Esophagus mucosa (tissue), 1 donor: ENCODE measurements at regions not wholly inside any gene's neighbourhood (a gene's known extent, or its start where the extent isn't known, plus 50 kb on each side); places are given as distances from the start of the nearest gene placed in this dataset.

Experiments
- ATAC-seq: fragments of 200-7000 bp; cut with Tn5 transposase; one replicate; pipeline ENCODE4 v1.9.1; 2020
- donor health status: DM: yes; HTN: yes; CAD: no.

DNA sequence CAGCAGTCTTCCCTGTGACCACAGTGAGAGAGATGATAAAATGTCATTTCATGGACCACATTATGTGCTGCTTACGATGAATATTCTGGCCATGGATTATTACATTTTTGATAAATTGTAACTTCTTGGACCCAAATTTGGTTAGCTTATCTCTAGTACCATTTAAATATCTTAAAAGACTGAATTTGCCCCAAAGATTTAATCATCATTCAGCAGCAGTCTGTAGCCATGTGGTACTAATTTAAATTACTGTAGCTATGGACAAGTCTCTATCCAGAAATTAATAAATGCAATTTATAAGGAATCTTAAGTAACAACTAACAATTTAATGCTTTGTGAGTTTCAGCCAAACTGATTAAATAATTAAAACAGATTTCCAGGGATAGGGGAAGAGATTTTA, 644.9 kb upstream of the FANCL start:
- no peak for ATAC-seq

DNA sequence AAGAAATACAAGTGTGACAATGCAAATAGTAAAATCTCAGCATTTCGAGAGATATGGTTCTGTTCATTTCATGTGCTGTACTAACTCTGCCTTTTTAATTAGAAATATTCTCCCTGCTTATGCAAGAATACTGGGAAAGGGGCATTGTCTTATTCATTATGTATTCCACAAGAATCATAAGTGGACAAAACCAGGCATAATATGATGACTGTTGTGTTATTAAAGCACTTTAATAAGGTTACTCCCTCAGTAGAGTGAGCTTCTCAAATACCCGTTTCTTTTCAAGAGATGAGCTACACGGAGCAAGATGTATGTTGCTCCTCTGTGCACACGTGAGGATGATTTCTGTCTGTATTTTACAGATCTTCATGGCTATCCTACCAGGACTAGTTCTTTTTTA, 638.7 kb upstream of the FANCL start:
- ATAC-seq: no peak

DNA sequence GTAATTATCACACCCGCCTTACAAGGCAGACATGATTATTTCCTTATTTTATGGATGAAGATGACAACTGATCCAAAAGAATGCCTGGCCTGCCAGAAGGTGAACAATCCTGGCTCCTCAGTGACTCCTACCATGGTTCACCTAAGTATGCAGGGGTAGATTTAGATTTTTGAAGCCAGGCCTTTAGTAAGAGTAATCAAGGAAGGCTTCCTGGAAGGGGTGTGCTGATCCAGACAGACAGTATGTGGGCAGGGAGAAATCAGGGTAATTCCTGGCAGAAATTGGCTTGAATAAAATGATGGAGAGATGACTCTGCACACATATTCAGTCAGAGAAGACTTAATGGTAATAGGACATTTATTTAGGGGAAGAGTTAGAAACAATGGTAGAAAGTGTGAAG, 637.7 kb upstream of the FANCL start:
- no peak for ATAC-seq

DNA sequence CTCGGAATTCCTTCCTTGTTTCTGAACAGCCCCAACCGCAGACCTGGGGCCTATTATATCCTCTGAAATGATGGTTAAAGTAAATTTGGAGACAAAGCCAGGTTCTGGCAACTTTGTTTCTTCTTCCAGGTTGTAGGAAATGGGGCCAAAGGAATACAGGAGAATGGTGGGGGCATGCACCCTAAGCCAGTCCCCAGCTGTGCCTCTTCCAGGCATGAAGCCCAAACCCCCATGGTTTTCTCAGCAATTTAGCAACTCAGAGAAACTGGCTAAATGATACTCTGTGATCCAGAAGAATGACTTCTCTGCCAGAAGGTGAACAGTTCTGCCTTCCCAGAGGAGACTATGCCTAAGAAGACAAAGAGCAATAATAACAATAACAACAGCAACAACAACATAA, 635.0 kb upstream of the FANCL start:
- no peak for ATAC-seq

DNA sequence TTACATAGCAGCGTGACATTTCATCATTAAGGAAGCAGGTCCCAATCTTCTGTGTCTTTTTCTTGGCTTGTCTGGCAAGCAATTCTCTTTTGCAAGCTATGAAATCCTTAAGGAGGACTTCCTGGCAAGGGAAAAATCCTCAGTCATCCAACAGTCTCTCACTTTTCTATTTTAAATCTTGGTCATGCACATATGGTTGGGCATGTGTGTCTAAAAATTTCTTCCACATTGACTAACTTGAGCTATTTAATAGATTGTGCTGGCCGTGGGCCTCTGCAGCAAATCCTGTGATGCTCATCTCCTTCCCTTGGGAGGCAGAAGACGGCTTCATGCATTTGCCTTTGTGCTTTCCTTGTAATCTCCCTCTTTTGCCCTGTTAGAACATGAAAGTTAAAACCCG, 634.3 kb upstream of the FANCL start:
- ATAC-seq: no peak

DNA sequence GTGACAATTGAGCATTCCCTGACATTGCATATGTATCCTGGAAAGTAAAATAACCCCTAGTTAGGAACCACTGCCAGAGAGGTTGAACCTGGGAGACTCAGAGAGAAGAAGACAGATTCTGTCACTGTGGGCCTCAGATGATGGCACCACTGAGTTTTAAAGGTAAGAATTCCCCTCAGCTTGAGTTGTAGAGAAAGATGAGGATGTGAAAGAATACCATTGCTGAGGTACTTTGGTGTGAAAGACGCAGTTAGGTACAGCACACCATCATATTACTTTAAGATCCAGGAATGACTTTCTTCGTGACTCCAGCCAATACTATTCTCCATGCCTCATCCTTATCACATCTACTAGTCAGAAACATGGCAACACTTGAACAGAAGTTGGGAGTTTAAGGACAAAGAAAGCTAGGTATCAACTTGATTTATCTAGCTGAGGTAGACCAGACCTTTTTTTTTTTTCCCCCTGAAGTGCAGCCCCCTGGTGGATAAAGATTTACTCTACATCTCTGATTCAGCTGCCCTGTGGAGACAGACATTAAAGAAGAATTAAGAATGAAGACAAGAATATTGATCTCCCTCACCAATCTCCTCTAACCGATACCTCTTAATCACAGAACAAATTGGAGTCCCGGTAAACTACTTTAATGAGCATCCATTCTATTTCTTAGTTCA, 630.5 kb upstream of the FANCL start:
- no peak for ATAC-seq

DNA sequence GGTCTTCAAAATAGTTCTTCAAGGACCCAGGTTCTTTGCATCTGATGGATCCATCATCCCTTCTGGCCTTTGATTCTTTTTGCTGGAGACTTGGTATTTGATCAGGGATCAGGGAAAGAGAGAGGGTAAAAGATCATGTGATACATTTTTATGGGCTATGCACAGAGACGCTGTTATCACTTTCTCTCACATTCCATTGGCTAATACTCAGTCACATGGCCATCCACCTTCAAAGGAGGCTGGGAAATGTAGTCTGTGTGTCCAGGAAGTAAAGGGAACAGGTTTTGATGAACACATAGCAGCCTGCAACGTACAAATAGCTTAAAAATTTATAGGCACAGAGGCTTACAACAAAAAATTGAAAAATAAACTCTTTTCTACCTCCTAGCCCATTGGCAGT, 629.6 kb upstream of the FANCL start:
- no peak for ATAC-seq

DNA sequence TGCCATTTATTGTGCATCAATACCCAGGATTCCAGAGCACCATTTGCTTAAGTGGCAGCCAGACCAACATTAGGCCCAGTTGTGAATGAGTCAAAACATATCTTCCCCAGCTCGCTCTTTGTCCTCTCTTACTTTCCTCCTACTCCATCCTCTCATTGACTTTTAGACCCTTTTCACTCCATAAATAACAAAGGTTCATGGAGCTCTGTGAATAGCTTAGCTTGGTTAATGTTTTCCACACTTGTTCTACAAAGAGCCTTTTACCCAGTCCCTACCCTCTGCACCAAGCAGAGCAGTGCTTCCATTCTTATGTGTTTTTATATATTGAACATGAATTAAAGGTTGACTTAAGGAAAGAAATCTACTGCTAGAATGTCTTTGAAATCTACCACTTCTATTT, 625.8 kb upstream of the FANCL start:
- ATAC-seq: no peak

DNA sequence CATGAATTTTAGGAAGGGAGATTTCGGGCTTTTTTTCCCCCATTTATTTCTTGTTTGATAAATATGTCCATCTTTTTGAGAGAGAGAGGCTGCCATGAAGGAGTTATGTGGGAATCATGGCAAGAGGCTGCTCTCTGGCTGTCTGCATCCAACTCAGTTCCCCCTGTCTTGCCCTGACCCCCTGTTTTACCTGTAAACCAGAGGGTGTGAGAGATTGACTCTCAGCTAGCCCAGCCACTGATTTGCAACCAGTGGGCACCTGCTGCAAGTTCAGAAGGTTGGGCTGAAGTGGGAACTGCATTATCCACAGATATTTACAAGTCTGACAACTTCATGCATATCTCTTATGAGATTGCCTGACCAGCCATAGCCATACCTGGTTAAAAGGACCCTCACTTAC, 625.4 kb upstream of the FANCL start:
- no peak for ATAC-seq

DNA sequence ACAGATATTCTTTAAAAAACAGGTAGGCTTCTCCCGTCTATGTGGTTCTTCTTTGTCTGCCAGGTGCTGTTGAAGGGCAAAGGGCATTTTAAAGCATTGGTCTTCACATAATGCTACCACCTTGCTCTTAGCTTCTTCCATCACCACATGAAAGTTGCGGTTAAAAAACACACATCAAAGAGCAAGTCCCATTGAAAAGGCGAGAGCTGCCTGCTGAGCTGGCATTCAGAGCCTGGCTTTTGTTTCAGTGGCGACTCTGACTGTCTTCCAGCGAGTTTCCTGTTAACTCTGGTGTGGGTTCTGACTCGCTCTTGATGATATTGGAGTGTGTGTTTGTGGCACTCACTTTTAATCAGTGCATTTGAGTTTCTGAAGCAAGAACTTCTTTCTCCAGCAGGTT, 624.9 kb upstream of the FANCL start:
- ATAC-seq: no peak

DNA sequence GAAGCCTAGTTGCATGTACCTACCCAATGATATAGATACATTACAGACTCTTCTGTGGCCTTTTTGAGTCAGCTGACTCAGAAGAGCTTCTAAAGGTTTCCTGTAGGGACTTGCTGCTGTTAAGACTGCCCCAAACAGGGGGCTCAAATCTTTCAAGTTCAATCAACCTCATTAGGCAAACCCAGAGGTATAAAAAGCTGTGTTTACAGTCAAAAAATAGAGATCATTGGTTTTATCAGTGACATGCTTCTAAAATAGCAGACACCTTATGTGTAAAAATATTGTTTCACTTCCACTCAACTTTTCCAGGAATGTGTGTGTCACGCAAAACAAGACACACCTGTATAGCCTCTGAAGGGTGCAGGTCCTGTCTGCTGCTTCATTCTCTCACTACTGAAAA, 624.3 kb upstream of the FANCL start:
- no peak for ATAC-seq

DNA sequence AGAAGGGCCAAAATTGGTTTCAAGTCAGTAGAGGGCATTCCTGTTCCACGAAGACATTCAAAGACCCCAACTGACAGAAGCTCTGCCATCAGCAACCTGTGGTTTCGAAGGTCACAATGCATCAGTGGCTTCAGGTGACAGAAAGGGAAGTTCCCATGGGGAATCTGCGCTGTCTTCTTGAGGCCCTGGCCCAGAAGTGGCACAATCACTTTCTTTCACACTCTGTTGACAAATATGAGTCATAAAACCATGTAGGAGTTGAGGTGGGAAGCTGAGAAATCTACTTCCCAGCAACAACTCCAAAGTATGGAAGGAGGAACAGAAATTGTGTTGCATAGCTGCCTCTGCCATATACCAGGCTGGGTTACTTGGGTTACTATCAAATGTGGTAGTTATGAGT, 621.1 kb upstream of the FANCL start:
- no peak for ATAC-seq

DNA sequence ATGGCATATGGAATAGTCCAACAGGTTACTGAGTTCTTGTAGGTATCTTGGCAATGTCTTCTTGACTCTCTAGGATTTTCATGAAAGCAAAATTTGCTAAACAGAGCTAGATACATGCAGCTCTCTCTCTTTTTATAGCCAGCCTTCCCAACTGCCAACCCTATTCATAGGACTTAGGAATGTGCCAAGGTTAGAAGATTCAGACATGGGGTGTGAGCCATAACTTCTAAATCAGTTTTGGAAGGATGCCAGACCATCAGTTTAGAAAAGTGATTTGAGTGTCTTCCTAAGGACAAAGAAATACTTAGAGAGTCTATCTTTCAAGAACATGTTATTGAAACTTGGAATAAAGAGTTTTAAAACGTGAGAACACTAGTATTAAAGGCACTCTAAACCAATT, 619.5 kb upstream of the FANCL start:
- ATAC-seq: no peak

DNA sequence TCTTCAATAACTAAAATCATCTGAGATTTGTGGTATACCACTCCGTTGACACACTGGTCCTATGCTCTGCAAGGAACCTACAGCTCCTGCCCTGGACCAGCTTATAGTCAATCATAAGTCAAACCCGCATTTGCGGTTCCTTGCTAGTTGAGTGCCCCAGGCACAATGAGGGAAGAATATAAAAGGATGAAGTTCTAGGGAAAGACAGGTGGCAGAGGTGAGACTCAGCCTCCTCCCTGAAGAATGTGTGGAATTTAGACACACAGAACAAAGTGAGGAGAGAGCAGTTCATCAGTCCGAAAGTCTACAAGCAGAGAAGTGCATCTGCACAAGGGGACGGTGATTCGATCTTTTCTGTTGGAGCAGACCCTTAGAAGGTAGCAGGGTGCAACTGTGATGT, 615.0 kb upstream of the FANCL start:
- no peak for ATAC-seq

DNA sequence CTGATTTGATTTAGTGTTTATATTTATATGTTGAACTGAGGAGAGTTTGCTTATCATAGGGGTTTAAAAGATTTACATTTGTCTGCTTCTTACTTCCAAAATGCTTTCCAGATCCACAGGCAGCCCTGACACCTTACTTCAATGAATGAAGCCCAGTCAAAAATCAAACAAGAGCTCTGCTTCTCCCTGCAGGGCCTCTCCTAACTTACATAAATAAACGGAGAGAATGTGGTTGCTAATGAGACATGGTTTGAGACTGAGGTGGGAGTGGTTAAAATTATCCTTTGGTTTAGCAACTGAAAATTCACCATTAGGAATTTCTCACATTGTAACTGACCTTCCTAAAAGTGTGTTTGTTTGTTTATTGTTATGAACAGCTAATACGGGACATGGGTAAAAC, 612.3 kb upstream of the FANCL start:
- ATAC-seq: no peak

DNA sequence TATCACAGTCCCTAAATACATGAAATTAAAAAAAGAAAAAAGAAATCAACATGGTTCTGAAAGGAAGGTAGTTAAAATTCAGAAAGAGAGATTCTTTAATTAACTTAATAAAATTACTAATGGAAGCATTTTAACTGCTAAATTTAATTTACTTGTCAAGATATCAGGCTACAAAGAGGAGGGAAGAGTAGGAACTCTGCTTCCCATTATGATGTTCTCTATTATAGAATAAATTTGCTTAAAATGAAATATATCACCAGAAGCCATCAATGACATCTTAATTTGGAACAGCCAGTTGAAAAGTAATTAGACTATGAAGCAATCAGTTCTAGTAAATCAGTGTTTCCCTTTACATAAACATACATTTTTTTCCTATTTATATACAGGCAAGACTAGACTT, 611.8 kb upstream of the FANCL start:
- no peak for ATAC-seq

DNA sequence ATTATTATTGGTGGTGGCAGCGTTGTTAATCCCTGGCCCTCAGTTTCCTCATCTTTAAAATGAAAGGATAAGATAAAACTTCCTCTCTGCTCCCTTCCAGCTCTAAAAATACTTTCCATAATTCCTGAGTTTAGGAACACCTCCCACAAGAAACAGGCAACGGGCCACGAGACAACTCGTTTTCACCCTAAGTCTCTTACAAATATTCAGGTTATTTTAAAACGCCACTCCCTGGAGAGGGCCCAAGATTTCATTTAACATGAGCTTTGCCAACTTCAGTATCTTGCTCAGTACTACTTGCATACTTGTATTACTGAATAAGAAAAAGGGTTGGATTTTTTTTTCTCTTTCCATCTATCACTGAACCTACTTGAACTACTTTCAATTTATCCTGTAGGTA, 611.1 kb upstream of the FANCL start:
- no peak for ATAC-seq

DNA sequence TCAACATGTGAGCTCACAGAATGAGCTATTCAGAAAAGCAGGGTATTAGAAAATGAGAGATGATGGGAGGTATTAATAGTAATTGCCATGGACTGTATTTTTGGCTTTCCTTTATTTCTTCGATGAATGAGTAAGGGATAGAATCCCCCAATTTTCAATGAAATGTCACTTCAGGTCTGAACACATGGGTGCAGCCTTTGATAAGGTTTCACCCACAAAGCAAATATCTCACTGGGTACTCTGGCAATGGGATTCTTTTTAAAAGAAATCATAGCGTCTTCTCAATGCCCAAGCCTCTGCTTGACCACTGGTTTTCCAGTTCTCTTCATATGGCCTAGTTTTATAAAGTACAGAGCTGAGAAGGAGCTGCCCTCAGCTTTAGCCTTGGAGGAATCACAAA, 610.5 kb upstream of the FANCL start:
- ATAC-seq: no peak

DNA sequence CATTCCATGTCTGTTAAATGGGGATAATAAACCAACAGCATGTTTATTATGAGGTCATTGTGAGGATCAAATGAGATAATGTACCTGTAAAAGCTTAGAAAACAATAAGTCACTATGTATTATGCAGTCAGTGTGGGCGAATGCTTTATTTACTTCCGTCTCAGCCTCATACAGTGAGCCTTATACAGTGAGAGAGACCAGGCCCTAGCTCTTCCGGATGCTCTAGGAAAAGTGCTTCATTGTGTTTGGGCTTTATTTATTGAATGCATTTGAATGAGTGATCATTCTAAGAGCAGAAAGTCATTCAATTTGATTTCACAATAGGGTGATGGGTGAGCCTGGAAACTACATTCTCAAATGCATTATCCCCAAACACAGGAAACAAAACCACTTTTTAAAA, 603.9 kb upstream of the FANCL start:
- no peak for ATAC-seq

DNA sequence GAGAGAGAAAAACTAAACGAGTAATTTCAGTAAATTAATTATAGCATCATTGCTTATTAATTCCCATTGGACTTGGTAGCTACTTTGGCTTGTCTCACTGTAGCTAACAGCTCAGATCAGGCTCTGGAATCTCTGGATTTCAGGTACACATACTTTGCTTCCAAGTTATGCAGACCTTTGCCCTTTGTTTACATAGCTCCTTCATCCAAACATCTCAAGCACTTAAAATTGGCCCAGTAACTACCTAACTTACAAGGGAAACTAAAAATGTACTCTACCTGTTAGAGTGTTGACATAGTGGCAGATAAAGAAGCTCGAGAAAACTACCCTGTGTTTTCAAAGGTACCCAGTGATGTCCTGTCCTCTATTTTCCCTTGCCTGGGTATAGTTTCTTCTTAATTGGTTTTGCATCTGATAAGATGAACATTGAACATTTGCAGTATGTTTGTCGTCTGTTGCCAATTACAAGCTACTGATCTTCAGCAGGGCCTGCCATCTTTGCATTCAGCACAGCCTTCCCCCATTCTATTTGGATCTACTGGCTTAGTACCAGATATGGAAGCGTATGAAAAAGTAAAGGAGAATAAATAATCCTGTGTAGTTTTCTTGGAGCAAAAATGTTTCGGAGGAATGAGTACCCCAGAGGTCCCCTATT, 601.5 kb upstream of the FANCL start:
- no peak for ATAC-seq

DNA sequence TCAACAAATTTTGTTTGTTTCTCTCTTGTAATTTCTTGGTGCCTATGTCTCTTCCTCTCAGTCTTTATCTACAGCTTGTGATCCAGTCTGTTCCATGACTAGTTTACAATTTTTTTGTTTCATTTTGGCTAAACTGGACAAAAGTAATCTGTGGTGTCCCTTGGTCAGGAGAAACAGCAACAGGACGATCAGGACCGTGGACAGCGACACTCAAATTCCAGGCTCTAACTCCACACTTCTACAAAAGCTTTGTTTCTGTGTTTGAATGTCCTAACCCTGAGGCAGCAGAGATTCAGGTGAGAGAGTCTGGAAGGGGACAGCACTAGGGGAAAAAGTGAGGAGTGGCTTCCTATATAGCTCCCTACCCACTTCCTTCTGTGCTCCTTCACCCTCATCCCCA, 593.3 kb upstream of the FANCL start:
- ATAC-seq: no peak

DNA sequence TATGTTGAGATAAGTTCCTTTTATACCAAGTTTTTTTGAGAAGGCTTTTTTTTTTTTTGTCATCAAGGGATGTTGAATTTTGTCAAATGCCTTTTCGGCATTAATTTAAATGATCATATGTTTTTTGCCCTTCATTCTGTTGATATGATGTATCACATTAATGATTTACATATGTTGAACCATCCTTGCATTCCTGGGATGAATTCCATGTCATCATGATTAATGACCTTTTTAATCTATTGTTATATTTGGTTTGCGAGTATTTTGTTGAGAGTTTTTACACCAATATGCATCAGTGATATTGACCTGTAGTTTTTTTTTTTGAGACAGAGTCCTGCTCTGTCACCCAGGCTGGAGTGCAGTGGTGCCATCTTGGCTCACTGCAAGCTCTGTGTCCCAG, 585.7 kb upstream of the FANCL start:
- ATAC-seq: no peak

DNA sequence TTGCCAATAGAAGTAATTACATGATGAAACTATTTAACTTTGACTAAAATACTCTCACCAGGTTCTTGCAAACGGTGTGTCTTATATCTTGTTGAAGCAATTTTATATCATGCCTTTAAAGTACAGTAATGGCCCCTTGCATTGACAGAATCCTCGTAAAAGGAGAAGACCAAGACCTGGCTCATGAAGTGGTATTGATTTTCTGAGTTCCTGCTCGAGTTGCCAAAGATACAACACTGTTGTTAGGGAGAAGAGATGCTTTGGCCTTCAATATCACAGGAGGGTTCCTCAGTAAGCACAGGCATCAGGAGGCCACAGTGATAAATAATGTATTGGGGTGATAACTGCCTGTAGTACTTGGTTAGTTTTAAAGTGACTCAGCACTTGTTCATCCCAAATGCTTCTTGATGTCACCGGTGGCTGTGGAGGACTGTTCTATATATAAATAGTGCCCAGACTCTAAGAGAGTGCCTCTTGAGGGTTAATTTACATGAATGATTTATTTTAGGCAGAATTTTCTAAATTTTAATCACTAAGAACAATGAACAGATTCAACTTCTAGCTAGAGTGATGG, 571.7 kb upstream of the FANCL start:
- no peak for ATAC-seq

DNA sequence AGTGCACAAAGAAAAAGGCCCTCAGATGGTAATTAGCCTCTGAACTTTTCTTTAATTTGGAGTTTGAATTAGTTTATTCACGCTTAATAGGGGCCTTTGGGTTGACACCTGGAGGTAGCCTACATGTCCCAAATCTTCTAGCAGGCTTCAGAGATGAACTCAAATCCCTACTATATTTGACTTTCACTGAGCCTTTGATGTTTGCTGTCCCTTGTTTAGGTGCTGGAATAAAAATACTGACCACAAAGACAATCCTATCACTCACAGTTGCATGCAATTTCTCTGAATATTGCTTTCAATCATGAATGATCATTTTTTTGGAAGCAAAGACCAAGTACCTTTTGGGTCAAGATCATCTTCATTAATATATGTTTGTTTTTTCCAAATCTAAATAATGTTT, 564.0 kb upstream of the FANCL start:
- ATAC-seq: no peak

DNA sequence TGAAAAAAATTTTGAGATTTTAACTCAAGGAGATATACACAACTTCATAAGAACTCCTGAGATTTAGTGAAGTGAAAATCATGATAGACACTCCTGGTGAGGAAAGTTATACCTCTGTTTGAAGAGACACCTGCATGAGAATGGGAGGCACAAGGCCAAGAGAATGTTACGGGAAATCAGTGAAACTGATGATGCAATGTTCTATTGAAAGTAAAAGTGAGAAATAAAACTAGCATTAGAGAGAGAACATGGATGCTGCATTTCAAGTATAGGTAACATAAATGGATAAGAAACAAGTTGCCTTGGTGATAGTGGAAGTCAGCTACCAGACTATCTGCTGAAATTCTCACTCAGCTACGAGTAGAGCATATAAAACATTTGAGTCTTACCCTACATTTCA, 562.1 kb upstream of the FANCL start:
- no peak for ATAC-seq
